ENCODE measurements at regions not wholly inside any gene's neighbourhood (a gene's known extent, or its start where the extent isn't known, plus 50 kb on each side); places are given as distances from the start of the nearest gene placed in this dataset.
"Not testable (repeated sequence)": the region's sequence is repeated elsewhere in the genome, so short reads cannot be mapped to it uniquely, and the experiment has no call there.

DNA sequence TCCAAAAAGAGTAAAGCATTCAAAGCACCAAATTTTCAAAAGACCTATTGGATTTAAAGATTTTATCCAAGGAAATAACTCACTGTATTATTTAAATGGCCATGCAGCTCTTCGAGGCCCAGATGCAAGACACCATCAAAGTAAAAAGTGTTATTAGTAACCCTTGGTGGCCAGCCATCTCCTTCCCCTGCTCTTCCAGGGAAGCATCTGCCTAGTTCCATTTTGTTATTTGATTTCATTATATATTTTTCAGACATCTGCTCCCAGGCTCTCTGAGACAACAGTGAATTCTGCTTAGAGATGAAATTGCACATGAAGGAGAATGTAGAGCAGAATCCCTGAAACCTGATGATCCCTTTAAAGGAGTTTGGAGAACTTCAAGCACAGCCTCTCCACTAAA is 252.3 kb upstream of the TBX18 start:
- no peak for DNase-seq (ENCODE audit: low read depth)

GRCh38 chr6:85015396-85015990 is 251.1 kb upstream of the TBX18 start:
- peak; percentile 24 for DNase-seq (ENCODE audit: low read depth)

GRCh38 chr6:85010865-85011264 is 246.5 kb upstream of the TBX18 start:
- DNase-seq (ENCODE audit: low read depth) = no peak

DNA sequence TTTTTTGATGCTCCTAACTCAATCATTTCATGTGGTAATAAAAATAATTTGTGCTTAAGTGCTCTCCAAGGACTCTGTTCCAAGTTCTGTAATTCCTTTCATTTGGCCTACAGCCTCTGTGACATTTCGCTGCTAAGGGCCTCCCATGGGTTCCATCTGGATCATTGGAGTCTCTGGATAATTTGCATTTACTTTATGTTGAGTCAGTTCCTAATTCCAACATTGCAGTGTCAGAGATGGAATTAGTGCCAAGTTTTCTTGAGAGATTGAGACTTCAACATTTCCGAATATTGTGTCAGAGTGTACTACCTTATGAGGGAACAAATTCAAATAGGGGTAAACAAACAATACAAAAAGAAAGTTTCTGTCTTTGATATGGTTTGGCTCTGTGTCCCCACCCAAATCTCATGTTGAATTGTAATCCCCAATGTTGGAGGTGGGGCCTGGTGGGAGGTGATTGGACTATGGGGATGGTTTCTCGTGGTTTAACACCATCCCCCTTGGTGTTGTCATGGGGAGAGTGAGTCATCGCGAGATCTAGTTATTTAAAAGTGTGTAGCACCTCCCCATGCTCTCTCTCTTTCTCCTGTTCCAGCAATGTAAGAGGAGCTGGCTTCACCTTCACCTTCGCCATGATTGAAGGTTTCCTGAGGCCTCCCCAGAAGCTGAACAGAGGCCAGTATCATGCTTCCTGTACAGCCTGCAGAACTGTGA is 244.1 kb upstream of the TBX18 start:
- peak; percentile 56 for DNase-seq (ENCODE audit: low read depth)

GRCh38 chr6:85006362-85006761 is 242.0 kb upstream of the TBX18 start:
- no peak for DNase-seq (ENCODE audit: low read depth)

DNA sequence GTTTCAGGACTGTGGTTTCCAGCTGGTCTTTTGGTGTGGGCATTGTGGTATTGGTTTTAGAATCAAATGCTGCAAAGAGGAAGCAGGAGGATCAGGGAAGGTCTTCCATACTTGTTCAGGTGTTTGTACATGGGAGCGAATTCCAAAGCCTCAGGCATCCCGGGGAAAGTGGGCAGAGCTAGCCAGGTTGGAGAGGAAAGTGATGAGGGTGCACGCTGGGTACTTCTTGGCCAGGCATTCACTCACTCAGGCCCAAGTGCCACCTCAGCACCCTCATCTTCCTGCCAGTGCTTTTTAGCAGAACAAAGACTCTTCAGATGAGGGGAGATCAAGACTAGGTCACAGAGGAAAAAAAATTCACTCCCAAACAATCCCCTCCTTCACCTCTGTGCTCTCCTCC is 241.1 kb upstream of the TBX18 start:
- DNase-seq (ENCODE audit: low read depth) = no peak

DNA sequence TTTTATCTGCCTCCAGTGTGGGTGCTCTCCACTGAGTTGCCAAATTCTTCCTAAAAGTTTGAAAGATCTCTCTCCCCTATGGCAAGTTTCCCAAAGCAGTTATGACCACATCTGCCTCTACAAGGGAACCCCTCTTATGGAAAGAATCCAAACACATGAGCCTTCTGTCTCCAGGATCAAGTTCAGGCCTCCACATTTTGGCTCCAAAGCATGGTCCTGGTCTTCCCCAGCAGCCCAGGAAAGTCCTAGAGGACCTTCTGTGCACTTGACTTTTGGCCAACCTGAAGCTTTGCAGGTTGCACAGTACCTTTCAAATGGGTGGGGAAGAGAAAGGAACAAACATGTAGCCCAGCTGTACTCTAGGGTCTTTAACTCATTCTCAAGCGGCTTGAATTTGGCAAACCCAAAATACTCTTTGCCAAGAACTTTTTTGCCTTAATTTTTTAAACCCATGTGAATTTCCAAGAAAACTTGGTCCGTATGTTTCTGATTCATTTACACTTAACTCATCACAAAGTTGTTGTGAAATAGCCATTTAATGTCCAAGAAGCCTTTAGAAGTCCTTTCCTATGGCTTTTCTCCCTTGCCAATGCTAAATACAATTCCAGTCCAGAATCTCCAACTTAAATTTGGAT is 240.1 kb upstream of the TBX18 start:
- no peak for DNase-seq (ENCODE audit: low read depth)

GRCh38 chr6:85002847-85003246 is 238.4 kb upstream of the TBX18 start:
- DNase-seq (ENCODE audit: low read depth) = no peak

DNA sequence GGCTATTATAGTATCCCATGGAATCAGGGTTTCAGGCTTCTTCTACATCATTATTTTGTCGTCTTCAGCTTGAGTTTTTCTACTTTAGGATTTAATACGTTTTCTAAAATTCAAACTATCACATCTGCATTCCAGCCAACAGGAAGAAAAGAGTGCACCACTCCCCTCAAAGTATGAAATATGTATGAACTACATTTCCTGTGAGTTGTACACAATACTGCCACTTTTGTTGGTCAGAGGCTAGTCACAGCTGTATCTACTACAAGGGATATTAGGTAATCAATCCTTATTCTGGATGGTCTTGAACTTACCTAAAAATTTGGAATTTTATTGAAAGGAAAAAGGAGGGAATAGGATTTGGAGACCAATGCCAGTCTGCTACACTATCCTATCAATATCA is 235.6 kb upstream of the TBX18 start:
- DNase-seq (ENCODE audit: low read depth) = no peak

DNA sequence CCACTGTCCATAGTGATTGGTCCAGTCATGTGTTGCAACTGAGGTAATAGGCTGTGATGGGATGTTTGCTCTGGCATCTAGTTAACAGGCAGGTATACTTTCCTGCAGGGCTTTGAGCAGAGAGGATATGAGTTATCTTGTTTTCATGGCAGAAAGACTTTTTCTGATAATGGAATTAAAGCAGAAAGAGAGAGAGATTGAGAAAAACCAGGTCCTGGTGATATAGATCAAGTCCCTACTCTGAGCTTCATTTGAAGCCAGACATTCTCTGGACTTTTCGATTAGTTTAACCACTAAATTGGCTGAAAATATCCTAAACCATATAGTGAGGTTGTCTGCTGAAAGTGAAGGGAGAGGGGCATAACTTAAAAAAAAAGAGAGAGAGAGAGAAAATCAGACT is 233.8 kb upstream of the TBX18 start:
- no peak for DNase-seq (ENCODE audit: low read depth)

DNA sequence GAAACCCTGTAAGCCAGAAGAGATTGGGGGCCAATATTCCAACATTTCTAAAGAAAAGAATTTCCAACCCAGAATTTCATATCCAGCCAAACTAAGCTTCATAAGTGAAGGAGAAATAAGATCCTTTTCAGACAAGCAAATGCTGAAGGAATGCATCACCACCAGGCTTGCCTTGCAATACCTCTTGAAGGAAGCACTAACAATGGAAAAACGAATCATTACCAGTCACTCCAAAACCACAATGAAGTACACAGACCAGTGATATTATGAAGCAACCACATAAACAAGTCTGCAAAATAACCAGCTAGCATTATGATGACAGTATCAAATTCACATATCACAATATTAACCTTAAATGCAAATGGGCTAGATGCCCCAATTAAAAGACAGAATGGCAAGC is 224.4 kb upstream of the TBX18 start:
- not testable (repeated sequence) for DNase-seq (ENCODE audit: low read depth)

DNA sequence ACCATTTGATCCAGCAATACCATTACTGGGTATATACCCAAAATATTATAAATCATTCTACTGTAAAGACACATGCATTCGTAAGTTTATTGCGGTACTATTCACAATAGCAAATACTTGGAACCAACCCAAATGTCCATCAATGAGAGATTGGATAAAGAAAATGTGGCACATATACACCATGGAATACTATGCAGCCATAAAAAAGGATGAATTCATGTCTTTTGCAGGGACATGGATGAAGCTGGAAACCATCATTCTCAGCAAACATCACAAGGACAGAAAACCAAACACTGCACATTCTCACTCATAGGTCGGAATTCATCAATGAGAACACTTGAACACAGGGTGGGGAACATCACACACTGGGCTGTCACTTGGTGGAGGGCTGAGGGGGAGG is 221.1 kb upstream of the TBX18 start:
- DNase-seq (ENCODE audit: low read depth) = not testable (repeated sequence)

DNA sequence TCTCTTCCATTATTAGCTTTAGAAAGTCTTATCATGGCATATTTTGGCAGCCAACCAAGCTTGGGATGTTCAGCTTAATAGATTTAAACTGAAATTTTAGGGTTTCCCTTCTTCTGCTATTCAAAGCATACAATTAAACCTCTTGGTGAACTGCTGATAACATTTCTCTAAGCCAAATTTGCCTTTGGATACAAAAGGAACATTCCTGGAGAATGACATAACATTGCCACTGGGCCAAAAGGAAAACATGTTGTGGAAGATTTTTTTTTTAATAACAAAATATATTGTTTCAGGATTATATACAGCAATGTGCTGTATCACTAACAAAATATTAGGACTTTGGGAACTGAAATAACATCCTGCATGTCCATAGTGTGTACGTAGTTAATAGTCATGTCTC is 215.1 kb upstream of the TBX18 start:
- no peak for DNase-seq (ENCODE audit: low read depth)

- DNase-seq (ENCODE audit: low read depth) = no peak
These were observed 212.9 kb upstream of the TBX18 start for GRCh38 chr6:84977363-84977705.

DNA sequence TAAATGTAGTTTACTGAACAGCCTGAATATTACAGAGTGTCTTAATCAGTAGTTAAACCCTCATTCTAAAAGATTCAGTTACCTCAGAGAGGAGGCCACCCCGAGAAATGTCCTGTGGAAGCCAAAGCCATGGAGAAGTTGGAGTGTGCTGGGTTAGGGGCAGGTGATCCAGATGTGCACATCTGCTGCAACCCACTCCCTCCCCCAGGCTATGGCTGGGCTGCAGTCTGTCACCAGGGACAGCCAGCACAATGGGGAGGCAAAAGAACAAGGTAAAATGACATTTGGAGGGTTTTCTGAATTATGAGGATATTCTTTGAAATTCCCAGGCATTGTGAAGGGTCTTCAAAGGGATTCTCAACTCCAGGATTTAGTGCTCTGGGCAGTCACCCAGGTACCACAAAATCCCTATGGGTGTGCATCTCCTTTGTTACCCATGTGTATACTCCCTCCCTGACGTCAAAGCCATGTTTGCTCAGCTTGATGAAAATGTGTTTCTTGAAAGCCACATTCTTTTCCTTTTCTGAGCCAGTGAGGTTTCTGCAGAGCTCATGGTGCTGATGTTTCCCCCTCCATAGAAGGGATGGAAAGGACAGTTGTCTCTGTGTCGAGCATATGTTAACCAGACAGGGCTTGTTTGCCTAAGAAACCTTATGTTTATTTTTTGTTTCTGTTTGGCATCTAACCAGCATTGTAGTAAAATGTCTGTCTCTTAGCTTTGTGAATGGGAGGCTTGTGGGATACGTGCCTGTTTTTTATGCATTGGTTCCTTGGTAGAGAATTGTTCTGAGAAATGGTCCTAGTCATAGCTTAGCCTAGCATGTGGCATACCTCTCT is 212.3 kb upstream of the TBX18 start:
- DNase-seq (ENCODE audit: low read depth) = peak; percentile 8

DNA sequence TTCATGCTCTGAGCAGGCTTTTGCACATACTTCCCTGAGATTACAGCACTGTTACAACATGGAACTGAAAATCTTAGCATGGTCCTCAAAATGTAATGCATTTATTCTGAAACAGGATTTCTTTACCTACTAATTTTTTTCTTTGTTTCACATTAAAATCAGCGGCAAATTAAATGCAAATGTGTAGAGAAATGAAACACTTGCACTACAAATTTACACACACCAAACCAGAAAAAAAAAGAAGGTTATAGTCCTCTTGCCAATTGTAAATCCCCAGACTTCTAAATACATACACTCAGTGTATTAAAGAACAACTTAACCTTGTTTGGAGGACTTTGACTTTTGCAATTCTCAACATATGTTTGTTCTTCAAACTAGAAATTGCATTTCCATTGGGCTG is 210.9 kb upstream of the TBX18 start:
- DNase-seq (ENCODE audit: low read depth) = no peak

DNA sequence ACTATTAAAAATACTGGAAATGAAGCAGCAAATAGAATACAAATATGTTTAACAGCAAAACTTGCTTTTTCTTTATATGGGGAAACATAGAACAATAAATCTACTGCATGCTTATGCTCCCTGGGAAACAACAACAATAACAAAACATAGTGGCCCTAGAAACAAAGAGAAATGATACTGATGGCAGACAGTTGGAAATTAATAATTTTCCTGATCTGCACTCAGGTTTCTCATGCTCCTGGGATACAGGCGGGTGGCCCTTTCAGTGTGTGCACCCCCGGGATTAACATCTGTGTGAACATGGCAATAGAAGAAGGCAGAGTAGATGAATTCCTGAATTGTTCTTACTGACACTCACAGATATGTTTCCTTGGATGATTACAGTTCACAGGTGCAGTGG is 209.2 kb upstream of the TBX18 start:
- DNase-seq (ENCODE audit: low read depth) = no peak

DNA sequence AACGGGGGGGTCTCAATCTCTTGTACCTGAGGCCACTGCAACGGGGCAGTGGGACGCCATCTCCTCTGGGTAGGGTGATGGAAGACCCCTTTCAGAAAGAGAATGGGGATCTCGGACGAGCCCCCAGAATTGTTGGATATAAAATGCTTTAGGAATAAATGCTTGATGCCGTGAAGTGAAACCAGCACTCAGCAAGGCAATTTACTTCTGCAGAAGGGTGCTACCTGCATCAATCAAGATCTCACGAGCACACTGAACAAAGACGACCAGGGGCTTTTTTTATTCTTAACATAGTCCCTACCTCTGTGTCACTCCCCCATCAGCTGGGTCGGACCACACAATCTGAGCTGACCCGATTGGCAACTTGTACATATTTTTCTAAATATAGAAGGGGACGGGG is 203.6 kb upstream of the TBX18 start:
- DNase-seq (ENCODE audit: low read depth) = no peak

DNA sequence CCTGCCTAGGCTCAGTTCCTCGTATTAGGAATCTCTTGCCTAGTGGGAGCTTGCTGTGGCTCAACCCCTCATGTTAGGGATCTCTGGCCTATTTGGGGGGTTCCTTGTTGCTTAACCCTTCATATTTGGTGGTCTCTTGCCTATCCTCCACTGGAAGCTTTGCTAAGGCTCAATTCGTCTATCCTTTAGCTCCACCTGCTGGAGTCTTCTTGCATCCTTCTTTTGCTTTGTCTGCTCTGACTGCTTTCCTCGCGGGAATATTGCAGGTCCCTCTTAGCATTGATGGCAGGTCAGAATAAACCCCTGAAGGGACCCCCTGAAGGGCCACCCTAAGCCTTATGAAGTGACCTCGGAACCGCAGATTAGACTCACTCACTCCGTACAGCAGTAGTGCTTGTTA is 203.0 kb upstream of the TBX18 start:
- peak; percentile 40 for DNase-seq (ENCODE audit: low read depth)

DNA sequence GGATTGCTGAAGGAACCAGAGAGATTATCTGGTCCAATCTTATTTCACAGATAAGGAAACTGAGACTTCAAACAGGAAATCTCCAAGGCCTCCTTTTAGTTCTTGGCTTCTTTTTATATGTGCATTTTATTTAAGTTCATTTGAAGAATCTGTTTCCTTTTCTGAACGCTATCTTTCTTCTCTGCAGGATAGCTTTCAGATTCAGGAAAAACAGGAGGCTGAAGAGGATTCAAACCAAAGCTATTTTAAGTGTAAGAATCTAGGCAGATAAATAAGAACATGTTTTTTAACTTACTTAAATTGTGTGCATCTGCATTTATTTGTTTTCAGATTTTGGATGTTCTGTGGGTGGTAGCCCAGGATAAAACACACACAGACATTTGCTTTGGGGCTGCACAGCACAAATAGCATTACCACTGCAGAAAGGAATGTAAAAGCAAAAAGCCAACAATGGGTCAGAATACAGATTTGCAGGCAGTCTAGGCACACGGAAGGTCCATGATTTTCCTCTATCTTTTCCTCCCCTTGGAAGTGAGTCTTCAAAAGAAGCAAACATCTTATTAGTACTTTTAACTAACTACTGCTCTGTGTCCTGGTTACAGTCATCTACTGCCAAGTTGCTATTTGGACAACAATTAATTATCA is 188.8 kb upstream of the TBX18 start:
- no peak for DNase-seq (ENCODE audit: low read depth)

- DNase-seq (ENCODE audit: low read depth) = not testable (repeated sequence)
These were observed 180.5 kb upstream of the TBX18 start for GRCh38 chr6:84944926-84945325.

- no peak for DNase-seq (ENCODE audit: low read depth)
These were observed 179.5 kb upstream of the TBX18 start for GRCh38 chr6:84943905-84944304.

Measured in HT1080 (cell line).